ENCODE measurements at regions not wholly inside any gene's neighbourhood (a gene's known extent, or its start where the extent isn't known, plus 50 kb on each side); places are given as distances from the start of the nearest gene placed in this dataset.

DNA sequence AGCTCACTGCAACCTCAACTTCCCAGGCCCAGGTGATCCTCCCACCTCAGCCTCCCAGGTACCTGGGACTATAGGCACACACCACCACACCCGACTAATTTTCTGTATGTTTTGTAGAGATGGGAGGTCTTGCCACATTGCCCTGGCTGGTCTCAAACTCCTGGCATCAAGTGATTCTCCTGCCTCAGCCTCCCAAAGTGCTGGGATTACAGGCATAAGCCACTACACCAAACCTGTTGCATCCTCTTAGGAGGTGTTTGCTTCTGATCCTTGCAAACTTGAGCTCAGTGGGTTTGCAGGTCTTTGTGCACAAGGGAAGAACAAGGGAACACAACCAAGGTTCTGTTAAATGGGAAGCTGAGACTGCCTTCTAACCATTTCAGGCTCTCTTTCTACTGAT lies 184.6 kb downstream of the ARHGAP12 start:
- no peak for TF ChIP-seq POLR2AphosphoS5 (IDR thresholded peaks at IDR 0.05; ENCODE audit: low read depth)
- TF ChIP-seq, protein P1, sequence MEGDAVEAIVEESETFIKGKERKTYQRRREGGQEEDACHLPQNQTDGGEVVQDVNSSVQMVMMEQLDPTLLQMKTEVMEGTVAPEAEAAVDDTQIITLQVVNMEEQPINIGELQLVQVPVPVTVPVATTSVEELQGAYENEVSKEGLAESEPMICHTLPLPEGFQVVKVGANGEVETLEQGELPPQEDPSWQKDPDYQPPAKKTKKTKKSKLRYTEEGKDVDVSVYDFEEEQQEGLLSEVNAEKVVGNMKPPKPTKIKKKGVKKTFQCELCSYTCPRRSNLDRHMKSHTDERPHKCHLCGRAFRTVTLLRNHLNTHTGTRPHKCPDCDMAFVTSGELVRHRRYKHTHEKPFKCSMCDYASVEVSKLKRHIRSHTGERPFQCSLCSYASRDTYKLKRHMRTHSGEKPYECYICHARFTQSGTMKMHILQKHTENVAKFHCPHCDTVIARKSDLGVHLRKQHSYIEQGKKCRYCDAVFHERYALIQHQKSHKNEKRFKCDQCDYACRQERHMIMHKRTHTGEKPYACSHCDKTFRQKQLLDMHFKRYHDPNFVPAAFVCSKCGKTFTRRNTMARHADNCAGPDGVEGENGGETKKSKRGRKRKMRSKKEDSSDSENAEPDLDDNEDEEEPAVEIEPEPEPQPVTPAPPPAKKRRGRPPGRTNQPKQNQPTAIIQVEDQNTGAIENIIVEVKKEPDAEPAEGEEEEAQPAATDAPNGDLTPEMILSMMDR (IDR thresholded peaks at IDR 0.05; ENCODE audit: insufficient read depth, low read length), result no peak
- TF ChIP-seq, protein P2, sequence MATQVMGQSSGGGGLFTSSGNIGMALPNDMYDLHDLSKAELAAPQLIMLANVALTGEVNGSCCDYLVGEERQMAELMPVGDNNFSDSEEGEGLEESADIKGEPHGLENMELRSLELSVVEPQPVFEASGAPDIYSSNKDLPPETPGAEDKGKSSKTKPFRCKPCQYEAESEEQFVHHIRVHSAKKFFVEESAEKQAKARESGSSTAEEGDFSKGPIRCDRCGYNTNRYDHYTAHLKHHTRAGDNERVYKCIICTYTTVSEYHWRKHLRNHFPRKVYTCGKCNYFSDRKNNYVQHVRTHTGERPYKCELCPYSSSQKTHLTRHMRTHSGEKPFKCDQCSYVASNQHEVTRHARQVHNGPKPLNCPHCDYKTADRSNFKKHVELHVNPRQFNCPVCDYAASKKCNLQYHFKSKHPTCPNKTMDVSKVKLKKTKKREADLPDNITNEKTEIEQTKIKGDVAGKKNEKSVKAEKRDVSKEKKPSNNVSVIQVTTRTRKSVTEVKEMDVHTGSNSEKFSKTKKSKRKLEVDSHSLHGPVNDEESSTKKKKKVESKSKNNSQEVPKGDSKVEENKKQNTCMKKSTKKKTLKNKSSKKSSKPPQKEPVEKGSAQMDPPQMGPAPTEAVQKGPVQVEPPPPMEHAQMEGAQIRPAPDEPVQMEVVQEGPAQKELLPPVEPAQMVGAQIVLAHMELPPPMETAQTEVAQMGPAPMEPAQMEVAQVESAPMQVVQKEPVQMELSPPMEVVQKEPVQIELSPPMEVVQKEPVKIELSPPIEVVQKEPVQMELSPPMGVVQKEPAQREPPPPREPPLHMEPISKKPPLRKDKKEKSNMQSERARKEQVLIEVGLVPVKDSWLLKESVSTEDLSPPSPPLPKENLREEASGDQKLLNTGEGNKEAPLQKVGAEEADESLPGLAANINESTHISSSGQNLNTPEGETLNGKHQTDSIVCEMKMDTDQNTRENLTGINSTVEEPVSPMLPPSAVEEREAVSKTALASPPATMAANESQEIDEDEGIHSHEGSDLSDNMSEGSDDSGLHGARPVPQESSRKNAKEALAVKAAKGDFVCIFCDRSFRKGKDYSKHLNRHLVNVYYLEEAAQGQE (IDR thresholded peaks at IDR 0.05; ENCODE audit: insufficient replicate concordance, low read depth), result no peak

All from HL-60 (cell line).